Gastroesophageal sphincter (tissue), 3 donors: ENCODE measurements at regions not wholly inside any gene's neighbourhood (a gene's known extent, or its start where the extent isn't known, plus 50 kb on each side); places are given as distances from the start of the nearest gene placed in this dataset.

Experiments
- CTCF ChIP-seq, 4 experiments: fragments of 200-600 bp in 2 of 4; fragments of 450-650 bp in 2 of 4; sonication (generic) in 1 of 4; IDR thresholded peaks; one replicate each; pipeline ENCODE4 v1.5.1; 2017 to 2019; ENCODE audit warnings: antibody characterized with exemption in 4 of 4, mild to moderate bottlenecking in 2 of 4, moderate library complexity in 2 of 4
- EP300 ChIP-seq: sonication (generic); formaldehyde crosslinking; IDR thresholded peaks from one replicate; pipeline ENCODE4 v1.6.1; 2017; ENCODE audit warnings: antibody characterized with exemption, mild to moderate bottlenecking
- POLR2A ChIP-seq, 2 donors: fragments of 450-650 bp; IDR thresholded peaks; one replicate each; pipeline ENCODE4 v1.6.1; 2017; ENCODE audit warnings: antibody characterized with exemption in 2 of 2, mild to moderate bottlenecking in 2 of 2, moderate library complexity in 1 of 2

DNA sequence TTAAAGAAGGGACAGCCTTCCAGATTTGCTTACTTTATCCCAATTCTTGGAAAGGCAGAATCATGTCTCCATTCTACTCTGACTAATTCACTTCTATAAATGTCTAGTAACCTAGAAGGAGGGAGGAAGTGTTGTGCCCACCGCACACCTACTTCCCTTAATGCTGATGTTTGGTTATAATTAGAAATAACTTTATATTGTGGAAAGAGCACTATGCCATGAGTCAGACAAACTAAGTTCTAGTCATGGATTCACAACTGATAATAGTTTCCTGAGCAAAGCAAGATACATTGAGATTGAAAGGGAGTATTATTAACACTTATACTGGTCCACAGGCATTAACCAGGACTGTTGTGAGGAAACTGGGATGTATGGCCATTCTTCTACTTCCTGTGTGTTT is 345.9 kb upstream of the RPS23 start:
- TF ChIP-seq POLR2A (IDR thresholded peaks at IDR 0.05), result no peak
- TF ChIP-seq CTCF (IDR thresholded peaks at IDR 0.05), result no peak
- TF ChIP-seq EP300, result no peak
